Fibroblast of villous mesenchyme (primary cell): ENCODE measurements at regions not wholly inside any gene's neighbourhood (a gene's known extent, or its start where the extent isn't known, plus 50 kb on each side); places are given as distances from the start of the nearest gene placed in this dataset.

Source experiments
- DNase-seq: peaks from one replicate; pipeline ENCODE4 v3.0.0-alpha.2; 2010; ENCODE audit warnings: low read depth
- H3K4me3 ChIP-seq: 2 replicates; pipeline ENCODE4 v1.5.1; 2011; ENCODE audit warnings: low read depth, mild to moderate bottlenecking, low read length
- TF ChIP-seq, protein P1 (sequence below): IDR thresholded peaks from 2 replicates; pipeline ENCODE4 v1.5.1; 2012; ENCODE audit warnings: low read depth, mild to moderate bottlenecking, low read length; ENCODE audit not compliant: insufficient read depth

- H3K4me3 ChIP-seq: no peak overlapping the region
- DNase-seq: peak; percentile 41
- TF ChIP-seq, protein P1, sequence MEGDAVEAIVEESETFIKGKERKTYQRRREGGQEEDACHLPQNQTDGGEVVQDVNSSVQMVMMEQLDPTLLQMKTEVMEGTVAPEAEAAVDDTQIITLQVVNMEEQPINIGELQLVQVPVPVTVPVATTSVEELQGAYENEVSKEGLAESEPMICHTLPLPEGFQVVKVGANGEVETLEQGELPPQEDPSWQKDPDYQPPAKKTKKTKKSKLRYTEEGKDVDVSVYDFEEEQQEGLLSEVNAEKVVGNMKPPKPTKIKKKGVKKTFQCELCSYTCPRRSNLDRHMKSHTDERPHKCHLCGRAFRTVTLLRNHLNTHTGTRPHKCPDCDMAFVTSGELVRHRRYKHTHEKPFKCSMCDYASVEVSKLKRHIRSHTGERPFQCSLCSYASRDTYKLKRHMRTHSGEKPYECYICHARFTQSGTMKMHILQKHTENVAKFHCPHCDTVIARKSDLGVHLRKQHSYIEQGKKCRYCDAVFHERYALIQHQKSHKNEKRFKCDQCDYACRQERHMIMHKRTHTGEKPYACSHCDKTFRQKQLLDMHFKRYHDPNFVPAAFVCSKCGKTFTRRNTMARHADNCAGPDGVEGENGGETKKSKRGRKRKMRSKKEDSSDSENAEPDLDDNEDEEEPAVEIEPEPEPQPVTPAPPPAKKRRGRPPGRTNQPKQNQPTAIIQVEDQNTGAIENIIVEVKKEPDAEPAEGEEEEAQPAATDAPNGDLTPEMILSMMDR: no peak
These were observed 573.2 kb downstream of the CCDC171 start for GRCh38 chr9:16126042-16126441.

DNA sequence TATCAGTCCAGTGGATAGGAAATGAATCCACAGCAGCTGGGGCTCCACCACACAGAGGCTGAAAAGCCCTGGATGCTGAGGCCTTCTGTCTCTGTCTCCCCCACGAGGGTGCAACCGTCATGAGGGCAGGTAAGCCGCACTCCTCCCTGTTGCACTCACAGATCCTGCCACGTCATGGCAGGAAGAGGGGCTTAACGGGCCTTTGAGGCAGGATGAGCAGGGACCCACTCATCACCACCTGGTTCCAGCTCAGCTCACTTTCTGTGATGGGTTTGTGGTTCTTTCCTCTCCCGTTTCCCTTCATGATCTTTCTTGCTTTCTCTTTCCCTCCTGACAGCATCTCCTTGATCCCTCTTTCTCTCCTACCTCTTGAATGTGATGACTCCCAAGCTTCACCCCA, 575.2 kb downstream of the CCDC171 start:
- DNase-seq: no peak
- TF ChIP-seq, protein P1: no peak
- no peak overlapping the region for H3K4me3 ChIP-seq

GRCh38 chr9:16131264-16131663, 578.4 kb downstream of the CCDC171 start:
- no peak overlapping the region for H3K4me3 ChIP-seq
- peak; percentile 56 for DNase-seq
- TF ChIP-seq, protein P1: peak; percentile 51

GRCh38 chr9:16132513-16132912, 579.7 kb downstream of the CCDC171 start:
- TF ChIP-seq, protein P1: no peak
- no peak overlapping the region for H3K4me3 ChIP-seq
- peak; percentile 81 for DNase-seq

DNA sequence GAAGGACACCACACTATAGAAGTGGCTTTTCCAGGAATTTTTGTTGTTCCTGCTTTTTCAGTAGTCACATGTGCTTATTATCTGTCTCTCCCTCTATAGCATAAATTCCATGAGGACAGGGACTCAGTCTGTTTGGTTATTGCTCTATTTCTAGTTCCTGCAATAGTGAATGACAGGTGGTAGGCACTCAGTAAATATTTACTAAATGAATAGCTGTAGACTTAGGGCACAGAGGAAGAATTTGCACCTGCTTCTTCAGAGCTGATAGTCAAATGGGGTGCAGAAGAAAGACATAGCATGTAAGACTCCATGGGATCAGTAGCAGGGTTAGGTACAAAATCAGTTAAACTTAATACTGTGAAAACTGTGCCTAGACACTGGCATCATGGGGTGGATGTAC, 580.2 kb downstream of the CCDC171 start:
- DNase-seq: no peak

DNA sequence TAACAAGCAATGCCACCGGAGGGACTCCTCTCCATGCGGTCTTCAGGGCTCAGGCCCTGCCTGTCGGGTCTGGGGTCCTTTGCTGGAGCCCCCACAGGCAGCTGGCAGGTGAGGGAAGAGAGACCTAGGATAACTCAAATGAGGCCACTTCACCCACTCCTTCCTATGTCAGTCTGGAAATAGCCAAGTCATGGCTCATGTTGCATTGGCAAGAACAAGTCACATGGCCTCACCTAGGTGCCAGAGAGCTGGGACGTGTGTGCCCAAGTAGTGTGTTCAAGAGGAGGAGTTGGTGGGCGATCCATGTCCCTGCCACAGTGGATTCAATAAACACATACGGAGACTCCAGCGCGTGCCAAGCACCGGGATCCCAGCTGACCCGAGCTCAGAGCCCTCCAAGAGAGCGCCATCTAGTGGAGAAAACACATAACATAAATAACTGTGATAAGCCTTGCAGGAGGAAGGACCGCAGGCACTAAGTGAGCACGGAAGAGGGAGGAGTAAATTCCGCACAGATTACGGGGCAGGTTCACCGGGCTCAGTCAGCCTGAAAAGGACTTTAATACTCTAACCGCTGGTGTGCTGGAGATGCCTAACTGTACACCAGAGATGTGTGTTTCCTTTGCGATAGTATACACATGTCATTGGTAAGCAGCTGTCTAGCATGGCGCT, 580.8 kb downstream of the CCDC171 start:
- TF ChIP-seq, protein P1: peak; percentile 67
- DNase-seq: peak; percentile 73
- H3K4me3 ChIP-seq: no peak overlapping the region

More for the DNA sequence above, 580.2 kb downstream of the CCDC171 start:
- no peak overlapping the region for H3K4me3 ChIP-seq
- TF ChIP-seq, protein P1: no peak

DNA sequence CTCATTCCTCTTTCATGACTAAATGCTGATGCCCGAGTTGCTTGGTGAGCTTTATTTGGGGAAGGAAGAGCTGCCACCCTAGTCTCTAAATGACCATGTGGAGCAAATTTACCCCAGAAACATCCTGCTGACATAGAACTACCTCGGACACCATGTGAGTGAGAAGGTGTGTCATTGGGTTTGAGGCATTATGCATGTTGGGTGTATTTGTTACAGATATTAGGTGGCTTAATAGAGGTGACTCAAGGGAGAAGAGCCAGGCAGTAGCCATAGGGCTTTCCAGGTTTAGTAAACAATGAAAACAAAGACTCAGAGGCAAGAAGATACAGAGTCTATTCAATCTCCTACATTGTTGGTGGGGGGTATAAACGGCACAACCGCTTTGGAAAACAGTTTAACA, 581.5 kb downstream of the CCDC171 start:
- DNase-seq: no peak
- H3K4me3 ChIP-seq: no peak overlapping the region
- TF ChIP-seq, protein P1: no peak
